Right ventricle myocardium inferior (tissue), 1 donor: ENCODE measurements at regions not wholly inside any gene's neighbourhood (a gene's known extent, or its start where the extent isn't known, plus 50 kb on each side); places are given as distances from the start of the nearest gene placed in this dataset.
"Not testable (repeated sequence)": the region's sequence is repeated elsewhere in the genome, so short reads cannot be mapped to it uniquely, and the experiment has no call there.

ENCODE experiments used
- ATAC-seq: fragments of 200-7000 bp; cut with Tn5 transposase; one replicate; pipeline ENCODE4 v1.9.1; 2020; ENCODE audit warnings: mild to moderate bottlenecking, moderate library complexity
- DNase-seq: peaks from one replicate; pipeline ENCODE4 v3.0.0; 2021; ENCODE audit errors: missing footprints
- intact Hi-C: fragments of 100-400 bp; cut with DNase I; formaldehyde crosslinking; loops from one replicate; pipeline ENCODE4 v1.11.0; 2022
- donor health status: DM: no; HTN: yes; CAD: no; lungs with severe emphysema.

GRCh38 chr17:30663727-30664455, 160.6 kb downstream of the CRLF3 start:
- intact Hi-C loops, DNase-seq, ATAC-seq: not testable (repeated sequence)

GRCh38 chr17:30657148-30657547, 167.3 kb downstream of the CRLF3 start:
- DNase-seq, intact Hi-C loops, ATAC-seq: not testable (repeated sequence)

GRCh38 chr17:30653038-30653437, 171.5 kb downstream of the CRLF3 start:
- intact Hi-C loops, ATAC-seq: not testable (repeated sequence)

GRCh38 chr17:30650149-30650548, 172.9 kb downstream of the GOSR1 start:
- intact Hi-C loops, result not testable (repeated sequence)

More at GRCh38 chr17:30653038-30653437, 171.5 kb downstream of the CRLF3 start:
- not testable (repeated sequence) for DNase-seq

GRCh38 chr17:30648015-30648620, 170.9 kb downstream of the GOSR1 start:
- DNase-seq, ATAC-seq, intact Hi-C loops: not testable (repeated sequence)

More at GRCh38 chr17:30650149-30650548, 172.9 kb downstream of the GOSR1 start:
- ATAC-seq, result peak; percentile 6
- DNase-seq, result not testable (repeated sequence)

GRCh38 chr17:30645875-30646274, 168.7 kb downstream of the GOSR1 start:
- ATAC-seq, DNase-seq, intact Hi-C loops: not testable (repeated sequence)

- DNase-seq, ATAC-seq, intact Hi-C loops: not testable (repeated sequence)
Measured at GRCh38 chr17:30644713-30645112, 167.5 kb downstream of the GOSR1 start.

GRCh38 chr17:30644287-30644686, 167.1 kb downstream of the GOSR1 start:
- DNase-seq, intact Hi-C loops, ATAC-seq: not testable (repeated sequence)

- intact Hi-C loops, DNase-seq, ATAC-seq: not testable (repeated sequence)
Measured at GRCh38 chr17:30641428-30641827, 164.2 kb downstream of the GOSR1 start.

- intact Hi-C loops, DNase-seq, ATAC-seq: not testable (repeated sequence)
Measured at GRCh38 chr17:30639391-30639790, 162.2 kb downstream of the GOSR1 start.

- intact Hi-C loops, DNase-seq, ATAC-seq: not testable (repeated sequence)
Measured at GRCh38 chr17:30638968-30639367, 161.8 kb downstream of the GOSR1 start.

GRCh38 chr17:30631651-30632050, 154.4 kb downstream of the GOSR1 start:
- intact Hi-C loops, DNase-seq, ATAC-seq: not testable (repeated sequence)

GRCh38 chr17:30625380-30625779, 148.2 kb downstream of the GOSR1 start:
- DNase-seq, ATAC-seq, intact Hi-C loops: not testable (repeated sequence)

GRCh38 chr17:30624180-30624579, 147.0 kb downstream of the GOSR1 start:
- ATAC-seq, intact Hi-C loops: not testable (repeated sequence)
- peak; percentile 65 for DNase-seq

- intact Hi-C loops, DNase-seq, ATAC-seq: not testable (repeated sequence)
Measured at GRCh38 chr17:30609682-30610081, 132.5 kb downstream of the GOSR1 start.

- intact Hi-C loops, result no loop called here
- ATAC-seq, result no peak
- no peak for DNase-seq
Measured at GRCh38 chr17:30605523-30605922, 128.3 kb downstream of the GOSR1 start.

GRCh38 chr17:30605027-30605426, 127.8 kb downstream of the GOSR1 start:
- no peak for ATAC-seq
- intact Hi-C loops, result no loop called here
- DNase-seq, result no peak

- intact Hi-C loops, ATAC-seq, DNase-seq: not testable (repeated sequence)
Measured at GRCh38 chr17:30602396-30602795, 125.2 kb downstream of the GOSR1 start.

- intact Hi-C loops, result loop anchor here (2.0 kb wide), 1 partner anchor 125 kb away; the partner anchor contains the start of gene GOSR1
- not testable (repeated sequence) for ATAC-seq, DNase-seq
Measured at GRCh38 chr17:30601984-30602383, 124.8 kb downstream of the GOSR1 start.
